ENCODE measurements at regions not wholly inside any gene's neighbourhood (a gene's known extent, or its start where the extent isn't known, plus 50 kb on each side); places are given as distances from the start of the nearest gene placed in this dataset.

- H3K27me3 ChIP-seq (replicated peaks; ENCODE audit: insufficient read depth) = no peaks in the 10 kb centered on the region
- no peak overlapping the region for H3K4me3 ChIP-seq
- DNase-seq (ENCODE audit: low spot score) = no peak
- H3K27ac ChIP-seq = no peak overlapping the region
- intact Hi-C loops (cut with DNase I) = no loop called here
- H3K9me3 ChIP-seq = no peaks in the 10 kb centered on the region
- H3K4me1 ChIP-seq (replicated peaks) = no peaks in the 10 kb centered on the region
- TF ChIP-seq POLR2A (IDR thresholded peaks at IDR 0.05) = no peak
- TF ChIP-seq POLR2AphosphoS5 (IDR thresholded peaks at IDR 0.05) = no peak
- no peak for TF ChIP-seq CTCF (IDR thresholded peaks at IDR 0.05)
- no peaks in the 10 kb centered on the region for H3K36me3 ChIP-seq
Observed at GRCh38 chr4:31338000-31338399, 617.8 kb downstream of the PCDH7 start.

- H3K27me3 ChIP-seq (replicated peaks; ENCODE audit: insufficient read depth) = no peaks in the 10 kb centered on the region
- 14% methylated on average over 4 of the region's 4 CpGs for WGBS
- no peaks in the 10 kb centered on the region for H3K36me3 ChIP-seq
- DNase-seq (ENCODE audit: low spot score) = peak; percentile 63
- H3K27ac ChIP-seq = peak overlapping the region; percentile 24 to 50
- TF ChIP-seq CTCF (IDR thresholded peaks at IDR 0.05) (no peak), POLR2AphosphoS5 (IDR thresholded peaks at IDR 0.05) (peak; percentile 43)
- intact Hi-C loops (cut with DNase I) = no loop called here
- H3K4me1 ChIP-seq (replicated peaks) = no peaks in the 10 kb centered on the region
- H3K4me3 ChIP-seq = no peak overlapping the region
- H3K9me3 ChIP-seq = no peaks in the 10 kb centered on the region
Observed at GRCh38 chr4:31341601-31342359, 621.6 kb downstream of the PCDH7 start.

- Histone ChIP-seq H3K9me3 (no peaks in the 10 kb centered on the region), H3K27me3 (replicated peaks; ENCODE audit: insufficient read depth) (no peaks in the 10 kb centered on the region), H3K36me3 (no peaks in the 10 kb centered on the region), H3K4me1 (replicated peaks) (no peaks in the 10 kb centered on the region), H3K27ac (no peak overlapping the region), H3K4me3 (no peak overlapping the region)
- no peak for DNase-seq (ENCODE audit: low spot score)
- intact Hi-C loops (cut with DNase I) = no loop called here
- no peak for TF ChIP-seq CTCF (IDR thresholded peaks at IDR 0.05)
- no peak for TF ChIP-seq POLR2AphosphoS5 (IDR thresholded peaks at IDR 0.05)
- no peak for TF ChIP-seq POLR2A (IDR thresholded peaks at IDR 0.05)
Observed at GRCh38 chr4:31343061-31343460, 622.9 kb downstream of the PCDH7 start.

GRCh38 chr4:31349907-31350306 lies 629.7 kb downstream of the PCDH7 start:
- no peaks in the 10 kb centered on the region for H3K36me3 ChIP-seq
- WGBS = 10% methylated on average over 1 of the region's 1 CpG
- intact Hi-C loops (cut with DNase I) = no loop called here
- TF ChIP-seq POLR2A (IDR thresholded peaks at IDR 0.05) (no peak), POLR2AphosphoS5 (IDR thresholded peaks at IDR 0.05) (no peak), CTCF (IDR thresholded peaks at IDR 0.05) (no peak)
- H3K4me3 ChIP-seq = no peak overlapping the region
- H3K9me3 ChIP-seq = no peaks in the 10 kb centered on the region
- DNase-seq (ENCODE audit: low spot score) = no peak
- no peak overlapping the region for H3K27ac ChIP-seq
- no peaks in the 10 kb centered on the region for H3K4me1 ChIP-seq (replicated peaks)
- H3K27me3 ChIP-seq (replicated peaks; ENCODE audit: insufficient read depth) = no peaks in the 10 kb centered on the region

GRCh38 chr4:31351695-31352094 lies 631.5 kb downstream of the PCDH7 start:
- Histone ChIP-seq H3K27me3 (replicated peaks; ENCODE audit: insufficient read depth) (no peaks in the 10 kb centered on the region), H3K4me1 (replicated peaks) (no peaks in the 10 kb centered on the region), H3K4me3 (no peak overlapping the region), H3K9me3 (no peaks in the 10 kb centered on the region), H3K27ac (no peak overlapping the region), H3K36me3 (no peaks in the 10 kb centered on the region)
- no peak for TF ChIP-seq POLR2AphosphoS5 (IDR thresholded peaks at IDR 0.05)
- TF ChIP-seq POLR2A (IDR thresholded peaks at IDR 0.05) = no peak
- no peak for TF ChIP-seq CTCF (IDR thresholded peaks at IDR 0.05)
- intact Hi-C loops (cut with DNase I) = no loop called here
- DNase-seq (ENCODE audit: low spot score) = no peak
- WGBS = 61% methylated on average over 3 of the region's 3 CpGs
